OCI-LY3 (cell line): ENCODE measurements at regions not wholly inside any gene's neighbourhood (a gene's known extent, or its start where the extent isn't known, plus 50 kb on each side); places are given as distances from the start of the nearest gene placed in this dataset.

Experiments
- EZH2phosphoT487 ChIP-seq: fragments of 200-600 bp; shearing (Covaris generic); IDR thresholded peaks from 2 replicates; pipeline ENCODE4 v1.6.1; 2018; ENCODE audit warnings: antibody characterized with exemption, mixed run types, low read depth
- TF ChIP-seq, protein P1 (sequence below): fragments of 200-600, 300-600 bp; sonication (generic); IDR thresholded peaks from 2 replicates; pipeline ENCODE4 v1.5.1; 2014; ENCODE audit warnings: antibody characterized with exemption, low read length, low read depth

DNA sequence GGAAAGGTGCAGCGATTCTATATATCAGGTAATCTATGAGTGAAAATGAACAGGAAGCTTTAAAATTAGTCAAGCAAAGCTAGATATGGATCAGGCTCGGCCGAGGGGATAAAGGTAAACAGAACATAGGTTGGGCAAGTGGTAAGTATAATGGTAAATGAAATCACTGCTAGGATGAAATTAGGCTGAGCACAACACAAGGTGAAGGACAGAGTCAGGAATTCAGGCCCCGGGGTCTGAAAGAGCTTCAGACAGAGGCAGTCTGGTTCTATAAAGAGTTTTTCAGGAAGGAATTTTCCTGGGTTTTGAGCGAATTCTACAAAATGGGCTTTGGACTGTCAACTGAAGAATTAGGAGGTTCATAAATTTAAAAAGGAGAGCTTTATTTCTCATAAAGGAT is 513.2 kb upstream of the CDH2 start:
- TF ChIP-seq, protein P1, sequence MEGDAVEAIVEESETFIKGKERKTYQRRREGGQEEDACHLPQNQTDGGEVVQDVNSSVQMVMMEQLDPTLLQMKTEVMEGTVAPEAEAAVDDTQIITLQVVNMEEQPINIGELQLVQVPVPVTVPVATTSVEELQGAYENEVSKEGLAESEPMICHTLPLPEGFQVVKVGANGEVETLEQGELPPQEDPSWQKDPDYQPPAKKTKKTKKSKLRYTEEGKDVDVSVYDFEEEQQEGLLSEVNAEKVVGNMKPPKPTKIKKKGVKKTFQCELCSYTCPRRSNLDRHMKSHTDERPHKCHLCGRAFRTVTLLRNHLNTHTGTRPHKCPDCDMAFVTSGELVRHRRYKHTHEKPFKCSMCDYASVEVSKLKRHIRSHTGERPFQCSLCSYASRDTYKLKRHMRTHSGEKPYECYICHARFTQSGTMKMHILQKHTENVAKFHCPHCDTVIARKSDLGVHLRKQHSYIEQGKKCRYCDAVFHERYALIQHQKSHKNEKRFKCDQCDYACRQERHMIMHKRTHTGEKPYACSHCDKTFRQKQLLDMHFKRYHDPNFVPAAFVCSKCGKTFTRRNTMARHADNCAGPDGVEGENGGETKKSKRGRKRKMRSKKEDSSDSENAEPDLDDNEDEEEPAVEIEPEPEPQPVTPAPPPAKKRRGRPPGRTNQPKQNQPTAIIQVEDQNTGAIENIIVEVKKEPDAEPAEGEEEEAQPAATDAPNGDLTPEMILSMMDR: no peak
- TF ChIP-seq EZH2phosphoT487: no peak
